HG03139 (cell line): ENCODE measurements at regions not wholly inside any gene's neighbourhood (a gene's known extent, or its start where the extent isn't known, plus 50 kb on each side); places are given as distances from the start of the nearest gene placed in this dataset.

Experiments
- ATAC-seq: cut with Tn5 transposase; IDR thresholded peaks from one replicate; pipeline ENCODE4 v1.9.1; 2021; ENCODE audit not compliant: unreplicated experiment

DNA sequence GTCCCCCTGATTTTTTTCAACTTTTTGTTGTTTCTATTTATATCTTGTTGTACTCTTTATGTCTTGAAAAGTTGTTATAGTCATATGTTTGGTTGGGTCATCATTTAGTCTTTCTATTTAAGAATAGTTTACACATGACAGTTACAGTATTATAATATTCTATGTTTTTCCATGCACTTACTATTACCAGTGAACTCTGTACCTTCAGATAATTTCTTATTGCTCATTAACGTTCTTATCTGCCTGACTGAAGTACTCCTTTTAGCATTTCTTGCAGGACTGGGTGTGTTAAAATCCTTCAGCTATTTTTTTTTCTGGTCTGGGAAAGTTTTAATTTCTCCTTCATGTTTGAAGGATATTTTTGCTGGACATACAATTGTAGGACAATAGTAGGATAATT, 157.7 kb upstream of the DIPK2B start:
- ATAC-seq, result no peak

DNA sequence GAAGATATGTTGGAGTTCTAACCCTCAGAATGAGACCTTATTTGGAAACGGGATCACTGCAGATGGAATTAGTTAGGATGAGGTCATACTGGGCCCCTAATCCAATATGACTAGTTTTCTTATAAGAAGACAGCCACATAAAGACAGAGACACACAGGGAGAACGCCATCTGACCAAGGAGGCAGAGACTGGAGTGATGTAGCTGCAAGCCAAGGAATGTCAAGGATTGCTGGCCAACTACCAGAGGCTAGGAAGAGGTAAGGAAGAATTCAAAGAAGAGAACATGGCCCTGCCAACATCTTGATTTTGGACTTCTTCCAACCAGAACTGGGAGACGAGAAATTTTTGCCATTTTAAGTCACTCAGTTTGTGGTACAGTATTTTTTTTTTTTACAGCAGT, 152.8 kb upstream of the DIPK2B start:
- no peak for ATAC-seq

DNA sequence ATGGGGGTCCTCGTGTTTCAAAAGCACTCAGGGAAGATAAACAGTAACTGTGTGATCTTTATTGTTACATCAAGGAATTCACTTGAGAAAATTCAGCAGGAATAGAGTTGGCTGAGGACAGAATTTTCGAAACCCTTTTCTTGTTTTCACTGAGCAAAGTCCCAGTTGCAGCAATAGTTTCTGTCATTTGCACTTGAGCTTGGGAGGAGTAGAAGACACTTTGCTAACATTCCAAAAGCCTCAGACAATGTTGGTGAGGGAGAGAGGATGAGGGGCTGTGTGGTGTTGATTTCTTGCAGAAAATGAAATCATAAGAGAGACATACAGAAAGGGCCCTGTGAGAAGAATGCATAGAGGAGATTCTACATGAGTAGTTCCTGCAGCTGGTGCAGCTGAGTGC, 151.9 kb upstream of the DIPK2B start:
- ATAC-seq, result no peak

DNA sequence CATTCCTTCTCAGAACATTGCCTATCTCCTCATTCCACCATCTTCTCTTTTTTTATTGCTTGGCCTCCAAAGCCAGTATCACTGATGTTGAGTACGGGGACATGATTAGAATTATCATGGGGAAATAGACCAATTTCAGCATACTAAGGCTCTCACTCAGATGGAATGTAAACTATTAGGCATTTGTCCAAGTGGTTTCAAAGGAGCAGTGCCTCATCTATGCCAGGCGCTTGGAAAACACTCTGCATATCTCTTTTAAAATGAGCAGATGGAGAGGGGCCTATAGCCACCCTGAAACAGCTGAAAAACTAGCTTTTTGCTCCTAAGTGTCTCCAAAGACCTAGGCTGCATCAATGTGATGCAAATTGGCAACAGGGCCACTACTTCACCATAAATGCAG, 150.8 kb upstream of the DIPK2B start:
- ATAC-seq, result no peak

DNA sequence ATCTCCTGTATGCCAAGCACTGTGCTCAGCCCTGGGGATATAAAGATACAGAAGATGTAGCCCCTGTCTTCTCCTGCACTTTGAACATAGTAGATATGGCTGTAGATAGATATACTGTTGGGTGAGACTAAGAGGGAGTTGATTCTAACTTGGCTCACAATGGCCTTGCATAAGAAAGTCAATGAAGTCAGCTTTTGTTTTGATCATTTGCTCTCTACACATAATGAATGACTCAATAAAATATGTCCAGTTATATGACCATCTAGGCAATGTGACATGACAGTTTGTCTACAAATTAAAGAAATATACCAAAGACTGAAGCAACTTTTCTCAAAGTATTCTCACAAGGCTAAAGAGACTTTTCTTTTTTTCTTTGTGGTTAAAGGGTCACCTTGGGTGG, 147.6 kb upstream of the DIPK2B start:
- ATAC-seq, result no peak

DNA sequence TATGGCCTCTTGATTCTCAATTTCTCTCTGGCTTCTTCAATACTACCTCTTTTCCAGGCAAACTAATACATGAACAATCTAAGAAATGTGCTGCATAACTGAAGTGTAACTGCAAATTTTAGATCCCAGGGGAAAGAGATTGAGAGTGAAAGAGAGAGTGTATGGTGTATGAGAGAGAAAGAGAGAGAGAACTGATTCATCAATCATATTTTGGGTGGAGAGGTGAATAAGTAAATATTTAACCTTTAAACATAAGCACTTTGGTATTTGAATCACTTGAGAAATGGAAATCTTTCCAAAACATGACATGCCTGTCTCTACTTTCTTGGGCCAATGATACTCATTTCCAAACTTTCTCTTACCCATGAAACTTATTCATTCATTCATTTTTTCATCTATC, 147.2 kb upstream of the DIPK2B start:
- ATAC-seq, result no peak

DNA sequence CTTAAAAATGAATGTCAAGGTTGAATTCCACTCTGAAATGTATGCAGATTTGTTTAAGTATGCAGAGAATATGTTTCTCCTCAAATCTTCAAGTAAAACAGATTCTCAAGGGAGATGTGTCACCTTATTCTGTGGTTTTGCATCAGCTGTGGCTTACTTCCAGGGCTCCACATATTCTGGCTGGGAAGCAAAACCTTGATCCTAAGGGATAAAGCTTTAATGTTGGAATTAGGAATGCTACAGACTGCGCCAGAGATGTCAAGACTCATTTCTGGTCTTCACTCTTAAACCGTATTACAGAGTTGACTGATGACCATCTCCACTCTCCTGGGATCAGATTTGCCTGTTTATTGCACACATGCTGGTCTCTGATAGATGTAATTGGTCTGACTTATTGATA, 143.9 kb upstream of the DIPK2B start:
- ATAC-seq, result no peak

DNA sequence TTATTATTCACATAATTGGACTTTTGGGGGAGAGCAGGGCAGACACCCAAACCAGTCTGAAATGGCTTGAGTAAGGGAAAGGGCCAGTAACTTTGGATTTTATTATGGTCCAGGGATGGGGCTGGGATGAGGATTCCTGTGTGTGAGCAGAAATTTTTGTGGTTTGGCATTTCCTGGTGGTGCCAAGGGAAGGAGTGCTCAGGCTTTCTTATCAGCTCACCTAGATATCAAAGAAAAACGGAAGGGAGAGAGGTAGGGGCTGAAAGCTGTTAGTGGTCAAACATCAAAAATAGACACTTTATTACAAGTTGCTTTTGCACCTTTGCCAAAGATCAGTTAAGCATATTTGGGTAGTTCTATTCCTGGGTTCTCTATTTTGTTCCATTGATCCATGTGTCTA, 128.5 kb upstream of the DIPK2B start:
- no peak for ATAC-seq

DNA sequence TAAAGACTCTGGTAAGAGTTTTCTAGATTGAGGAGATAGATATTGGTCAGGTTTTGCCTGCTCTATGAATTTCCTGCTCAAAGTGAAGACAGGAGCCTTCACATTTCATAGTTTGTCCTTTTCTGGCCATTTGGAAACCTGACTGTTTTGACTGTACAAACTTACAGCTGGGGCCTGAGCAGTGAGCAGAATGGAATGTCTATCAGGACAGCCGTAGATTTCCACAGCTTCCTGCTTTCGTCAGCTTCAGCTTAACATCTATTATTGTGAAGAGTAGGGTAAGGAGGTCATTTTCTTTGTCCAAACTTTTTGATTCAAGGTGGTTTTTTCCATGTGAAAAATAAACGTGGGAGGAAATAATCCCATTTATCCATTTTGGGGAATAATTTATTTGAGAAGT, 124.3 kb upstream of the DIPK2B start:
- no peak for ATAC-seq

DNA sequence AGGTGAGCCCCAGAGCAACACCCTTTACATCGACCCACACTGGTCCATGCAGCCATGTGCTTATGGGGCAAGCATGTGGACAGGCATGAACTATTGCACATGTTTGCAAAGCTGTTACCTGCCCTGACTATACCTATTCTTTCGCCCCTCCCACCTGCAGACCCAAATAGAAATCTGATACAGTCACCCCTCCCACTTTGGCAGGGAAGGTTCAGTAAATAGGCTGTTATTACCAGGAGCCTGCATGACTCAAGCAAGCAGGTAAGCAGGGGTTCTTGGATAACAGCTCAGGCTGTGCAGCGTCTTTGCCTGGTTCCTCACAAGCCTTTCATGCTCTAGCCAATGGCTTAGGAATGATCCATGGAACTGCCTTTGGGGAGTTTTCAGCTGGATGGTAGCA, 122.7 kb upstream of the DIPK2B start:
- no peak for ATAC-seq

DNA sequence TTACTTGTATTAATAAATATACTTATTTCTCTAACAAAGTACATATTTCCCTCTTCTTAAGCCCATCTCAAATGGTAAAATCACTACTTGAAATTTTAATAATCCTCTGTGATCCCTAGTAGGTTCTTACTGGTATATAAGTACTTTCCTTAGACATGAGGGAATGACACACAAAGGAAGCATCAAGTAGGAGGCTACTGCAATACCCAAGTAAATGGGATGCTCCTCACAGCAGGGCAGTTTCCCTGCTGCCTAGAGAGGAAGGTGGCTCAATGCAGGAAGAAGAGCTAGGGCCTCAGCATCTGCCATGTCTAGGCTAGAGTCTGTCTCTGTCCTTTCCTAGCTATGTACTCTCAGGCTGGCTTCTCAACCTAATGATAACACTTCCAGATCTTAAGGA, 122.1 kb upstream of the DIPK2B start:
- ATAC-seq, result no peak

DNA sequence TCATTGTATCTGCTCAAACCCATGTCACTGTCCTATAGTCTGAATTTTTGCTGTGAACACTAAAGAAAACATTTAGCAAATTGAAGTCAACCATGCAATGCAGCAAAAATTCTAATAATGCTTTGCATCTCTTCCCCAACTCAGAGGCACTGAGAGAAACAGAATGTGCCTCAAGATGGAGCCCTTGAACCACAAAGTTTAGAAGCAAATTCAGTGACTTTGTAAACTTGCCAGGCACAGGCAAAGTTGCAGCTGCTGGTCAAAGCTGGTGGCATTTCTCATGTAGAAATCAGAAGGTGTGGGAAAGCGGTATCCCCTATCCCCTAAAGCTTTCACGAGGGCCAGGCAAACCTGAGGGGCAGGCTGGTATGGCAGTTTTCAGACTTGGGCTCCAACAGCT, 121.7 kb upstream of the DIPK2B start:
- no peak for ATAC-seq

DNA sequence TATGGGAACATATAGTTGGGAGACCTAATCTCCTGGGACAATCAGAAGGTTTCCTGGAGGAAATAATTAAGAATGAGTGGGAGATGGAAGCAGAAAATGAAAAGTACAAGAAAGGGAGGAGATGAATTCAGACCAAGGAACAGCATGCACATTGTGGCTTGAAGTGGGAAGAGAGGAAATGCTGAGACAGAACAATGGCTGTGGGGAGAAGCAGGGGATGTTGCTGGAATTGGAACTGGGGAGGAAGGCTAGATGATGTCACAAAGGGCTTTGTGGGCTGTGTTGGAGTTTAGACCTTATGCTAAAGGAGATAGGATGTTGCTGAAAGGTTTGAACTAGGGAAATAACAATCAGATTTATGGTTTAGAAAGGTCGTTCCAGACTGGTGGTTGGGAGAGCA, 119.5 kb upstream of the DIPK2B start:
- ATAC-seq, result no peak

DNA sequence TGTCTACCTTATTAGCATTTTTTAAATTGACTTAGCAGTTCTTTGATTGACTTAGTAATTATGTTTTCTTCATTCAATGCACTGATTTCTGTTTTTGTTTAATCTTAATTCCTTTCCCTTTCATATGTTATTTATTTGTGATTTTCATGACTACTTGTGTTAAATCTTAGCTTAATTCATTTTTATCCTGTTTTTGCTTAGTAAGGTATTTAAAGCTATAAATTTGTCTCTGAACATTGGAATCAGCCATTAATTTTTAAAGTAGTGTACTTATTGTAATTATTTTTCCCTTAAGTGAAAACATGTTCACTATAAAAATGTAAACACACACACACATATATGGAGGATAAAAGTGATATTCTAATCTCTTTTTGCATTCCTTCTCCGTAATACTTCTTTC, 109.1 kb upstream of the DIPK2B start:
- ATAC-seq, result no peak

DNA sequence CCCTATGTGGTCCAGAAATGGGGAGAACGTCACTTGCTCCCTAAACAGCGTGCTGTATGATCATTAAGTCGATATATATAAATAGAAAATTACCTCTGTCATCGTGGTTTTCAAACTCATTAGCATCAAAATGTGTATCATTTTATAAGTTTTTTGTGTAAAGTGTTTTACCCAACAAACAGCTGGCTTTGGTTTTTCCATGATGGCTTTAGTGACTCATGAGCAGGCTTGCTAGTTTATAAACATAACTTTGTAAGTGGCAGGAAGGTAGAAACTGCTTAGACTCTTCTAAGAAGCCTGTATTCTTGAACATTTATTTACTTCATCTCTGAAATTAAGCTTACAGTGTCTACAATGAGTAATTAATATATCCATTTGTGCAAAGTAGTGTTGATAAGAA, 108.4 kb upstream of the DIPK2B start:
- ATAC-seq, result no peak

DNA sequence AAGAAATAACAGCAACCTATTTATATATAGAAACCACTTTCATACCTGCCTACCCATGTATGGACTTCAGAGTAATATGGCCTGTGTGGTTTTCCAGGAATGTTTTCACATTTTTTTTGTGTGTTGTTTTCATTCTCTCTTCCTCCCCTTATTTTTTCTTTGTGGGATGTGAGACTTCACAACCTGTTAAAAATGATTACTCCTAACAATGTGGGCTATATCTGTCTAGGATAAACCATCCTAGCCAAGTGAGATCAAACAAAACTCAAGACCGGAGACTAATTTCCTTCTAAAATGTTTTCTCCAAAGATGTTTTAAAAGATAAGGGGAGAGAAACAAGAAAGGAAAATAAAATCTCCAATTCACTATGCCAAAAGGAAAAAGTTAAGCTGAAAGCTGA, 106.1 kb upstream of the DIPK2B start:
- no peak for ATAC-seq

DNA sequence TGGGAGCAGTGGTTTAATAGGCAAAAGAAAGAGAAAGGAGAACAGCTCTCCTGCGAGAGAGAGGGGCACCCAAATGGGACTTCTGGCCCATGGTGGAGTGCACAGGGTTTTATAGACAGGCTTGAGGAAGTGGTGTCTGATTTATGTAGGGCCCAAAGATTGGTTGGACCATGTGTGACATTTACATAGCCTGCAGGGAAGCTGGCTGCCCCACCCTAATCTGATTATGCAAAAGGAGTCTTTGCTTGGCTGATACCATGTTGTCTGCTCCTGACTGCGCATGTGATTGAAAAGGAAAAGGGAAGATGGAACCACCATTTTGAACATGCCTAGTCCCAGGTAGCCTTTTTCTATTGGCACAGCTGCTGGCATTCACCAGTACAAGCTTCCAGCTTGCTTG, 100.0 kb upstream of the DIPK2B start:
- no peak for ATAC-seq

DNA sequence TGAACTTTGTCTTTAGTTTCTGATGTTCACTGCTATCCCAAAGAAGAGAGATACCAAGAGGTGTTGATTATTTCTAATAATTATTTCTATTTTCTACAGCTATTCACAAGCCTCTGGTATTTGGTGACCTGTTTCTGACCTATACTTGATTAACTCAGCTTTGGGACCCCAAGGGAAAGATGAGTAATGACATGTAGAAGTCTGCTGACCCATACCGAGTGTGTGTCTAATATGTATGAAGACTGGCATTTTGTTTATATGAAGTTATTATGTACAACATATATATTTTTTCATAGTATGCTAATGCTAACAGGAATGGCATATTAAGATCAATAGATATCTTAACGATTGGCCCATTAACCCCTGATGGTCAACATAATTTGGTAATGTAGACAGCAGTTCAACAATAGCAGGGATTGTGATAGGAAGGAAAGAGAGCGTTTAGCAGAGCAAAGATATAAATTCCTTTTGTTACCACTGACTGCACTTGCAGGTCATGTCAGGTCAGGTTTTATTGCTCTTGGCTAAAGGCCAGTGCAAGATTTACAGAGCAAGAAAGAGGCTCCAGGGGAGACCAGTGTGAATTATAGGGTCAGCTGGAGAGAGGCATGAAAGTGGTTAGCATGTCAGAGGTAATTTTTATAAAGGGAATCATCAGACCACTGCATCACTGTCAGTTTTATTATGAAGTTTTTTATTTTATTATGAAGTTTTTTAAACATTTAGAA, 94.7 kb upstream of the DIPK2B start:
- no peak for ATAC-seq

DNA sequence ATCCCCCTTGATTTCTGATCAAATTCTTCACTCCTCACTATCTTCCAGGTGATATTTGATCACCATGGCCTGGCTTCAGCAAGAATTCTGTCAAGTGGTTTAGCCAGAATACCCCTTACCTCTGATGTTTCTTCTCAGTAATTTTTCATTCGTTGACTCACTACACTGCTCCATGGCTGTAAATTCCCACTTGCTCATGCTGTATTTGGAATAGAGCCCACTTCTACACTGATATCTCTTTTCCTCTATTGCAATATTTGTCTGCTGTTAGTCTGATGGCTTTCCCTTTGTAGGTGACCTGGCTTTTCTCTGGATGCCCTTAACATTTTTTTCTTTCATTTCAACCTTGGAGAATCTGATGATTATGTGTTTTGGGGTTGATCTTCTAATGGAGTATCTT, 73.9 kb upstream of the DIPK2B start:
- no peak for ATAC-seq

DNA sequence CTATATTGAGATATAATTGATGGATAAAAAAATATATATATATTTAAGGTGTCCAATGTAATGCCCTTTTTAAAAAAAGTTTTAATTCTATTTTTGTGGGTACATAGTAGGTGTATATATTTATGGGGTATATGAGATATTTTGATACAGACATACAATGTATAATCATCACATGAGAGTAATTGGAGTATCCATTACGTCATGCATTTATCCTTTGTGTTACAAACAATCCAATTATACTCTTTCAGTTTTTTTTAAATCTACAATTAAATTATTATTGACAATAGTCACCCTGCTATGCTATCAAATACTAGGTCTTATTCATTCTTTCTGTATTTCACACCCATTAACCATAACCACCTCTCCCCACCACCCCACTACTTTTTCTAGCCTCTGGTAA, 66.3 kb upstream of the DIPK2B start:
- no peak for ATAC-seq

DNA sequence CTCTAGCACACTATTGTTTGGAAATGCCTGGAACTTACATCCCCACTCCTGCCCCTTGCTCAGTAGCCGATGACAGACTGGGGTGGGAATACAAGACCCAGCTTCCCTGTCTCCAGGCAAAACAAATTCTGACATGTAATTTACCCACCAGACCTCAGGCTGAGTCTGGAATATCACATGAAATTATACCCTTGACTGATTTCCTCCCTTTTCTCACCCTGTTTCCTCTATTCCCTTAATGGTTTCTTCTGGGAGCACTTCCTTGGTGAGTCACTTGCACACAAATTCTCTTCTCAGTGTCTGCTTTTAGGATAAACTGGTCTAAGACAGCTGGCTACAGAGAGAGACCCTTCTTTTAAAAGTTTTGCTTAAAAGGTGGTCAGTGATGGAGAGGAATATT, 65.8 kb upstream of the DIPK2B start:
- no peak for ATAC-seq

DNA sequence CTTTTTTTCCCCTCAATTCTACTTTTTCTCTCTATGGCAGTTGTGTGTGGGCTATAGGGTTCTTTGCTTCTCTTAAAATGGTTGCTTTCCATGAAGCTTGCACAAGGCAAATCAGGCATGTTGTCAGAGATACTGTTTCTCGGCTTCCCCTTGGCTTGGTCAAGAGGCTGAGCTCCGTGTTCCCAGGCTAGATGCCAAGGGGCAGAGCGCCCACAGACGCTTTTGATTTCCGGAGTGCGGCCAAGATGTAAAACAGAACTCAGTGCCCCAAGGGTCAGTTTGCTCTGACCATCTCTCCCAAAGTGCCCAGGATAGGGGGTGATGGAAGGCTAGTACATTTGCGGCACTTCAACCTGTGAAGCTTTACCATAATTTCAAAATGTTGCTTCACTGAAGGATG, 64.2 kb upstream of the DIPK2B start:
- no peak for ATAC-seq

DNA sequence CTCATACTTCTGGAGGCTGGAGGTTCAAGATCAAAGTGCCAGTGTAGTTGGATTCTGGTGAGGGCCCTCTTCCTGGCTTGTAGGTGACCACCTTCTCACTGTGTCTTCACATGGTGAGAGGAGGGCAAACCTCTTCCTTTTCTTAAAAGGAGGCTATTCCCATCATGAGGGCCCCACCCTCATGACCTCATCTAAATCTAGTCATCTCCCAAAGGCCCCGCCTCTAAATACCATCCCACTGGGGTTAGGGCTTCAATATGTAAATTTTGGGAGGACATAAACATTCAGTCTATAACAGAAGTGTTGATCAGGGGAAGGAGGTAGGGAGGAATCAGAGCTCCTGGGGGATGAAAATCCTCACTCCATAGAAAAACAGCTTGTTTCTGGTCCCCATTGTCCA, 60.8 kb upstream of the DIPK2B start:
- ATAC-seq, result no peak

DNA sequence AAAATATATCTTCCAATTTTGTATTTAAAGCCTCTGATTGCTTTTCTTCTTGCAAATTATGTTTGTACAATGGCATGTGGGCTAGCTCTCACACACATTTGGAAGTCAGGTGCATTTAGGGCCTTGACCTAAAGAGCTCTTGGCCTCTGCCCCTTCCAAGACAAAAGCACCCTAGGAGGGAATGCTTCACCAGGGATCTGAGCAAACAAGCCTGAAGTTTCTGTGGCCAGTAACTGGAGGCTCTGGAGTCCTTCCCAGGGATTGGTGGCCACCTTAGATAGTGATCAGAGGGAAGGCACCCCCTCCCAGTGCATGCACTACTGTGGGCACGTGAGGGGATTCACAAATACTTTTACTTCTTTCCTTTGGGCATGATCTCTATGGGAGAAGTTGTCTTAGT, 60.3 kb upstream of the DIPK2B start:
- no peak for ATAC-seq
